IMR-90 (cell line): ENCODE measurements at regions not wholly inside any gene's neighbourhood (a gene's known extent, or its start where the extent isn't known, plus 50 kb on each side); places are given as distances from the start of the nearest gene placed in this dataset.

Experiments
- BHLHE40 ChIP-seq: fragments of 150-350 bp; IDR thresholded peaks from 2 replicates; pipeline ENCODE4 v1.6.1; 2016; ENCODE audit warnings: mild to moderate bottlenecking, low read depth, low read length
- RAD21 ChIP-seq: IDR thresholded peaks from 2 replicates; pipeline ENCODE4 v1.6.1; 2012; ENCODE audit warnings: low read length, improper control_type of control experiment
- RCOR1 ChIP-seq: IDR thresholded peaks from 2 replicates; pipeline ENCODE4 v1.6.1; 2012; ENCODE audit warnings: mild to moderate bottlenecking, low read length, improper control_type of control experiment; ENCODE audit not compliant: insufficient replicate concordance
- TF ChIP-seq, protein P1 (sequence below): fragments of 150-350 bp; IDR thresholded peaks from 2 replicates; pipeline ENCODE4 v1.6.1; 2017; ENCODE audit warnings: mild to moderate bottlenecking, antibody characterized with exemption, low read length, low read depth
- TF ChIP-seq, protein P2 (sequence below): conservative IDR thresholded peaks from 2 replicates; pipeline ENCODE4 v1.5.1; 2012; ENCODE audit warnings: mild to moderate bottlenecking, low read depth, low read length, improper control_type of control experiment

DNA sequence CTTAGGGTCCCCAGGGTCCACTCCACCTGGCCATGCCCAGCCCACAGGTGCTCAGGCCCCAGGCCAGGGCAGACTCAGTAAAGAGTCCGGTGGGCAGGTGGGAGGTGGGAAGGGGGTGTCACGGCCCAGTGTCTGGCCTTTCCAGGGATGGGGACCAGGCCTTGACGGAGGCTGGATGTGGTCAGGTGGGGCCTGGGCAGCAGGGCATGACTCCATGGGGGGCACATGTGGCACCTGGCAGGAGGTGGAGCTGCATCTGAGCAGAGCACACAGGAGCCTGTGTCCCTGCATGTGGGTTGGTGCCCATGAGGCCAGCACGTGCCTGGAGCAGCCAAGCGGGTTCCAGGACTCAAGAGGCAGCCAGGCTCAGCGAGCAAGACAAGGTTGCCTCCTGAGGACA is 132.9 kb downstream of the FAM53A start:
- TF ChIP-seq, protein P1, sequence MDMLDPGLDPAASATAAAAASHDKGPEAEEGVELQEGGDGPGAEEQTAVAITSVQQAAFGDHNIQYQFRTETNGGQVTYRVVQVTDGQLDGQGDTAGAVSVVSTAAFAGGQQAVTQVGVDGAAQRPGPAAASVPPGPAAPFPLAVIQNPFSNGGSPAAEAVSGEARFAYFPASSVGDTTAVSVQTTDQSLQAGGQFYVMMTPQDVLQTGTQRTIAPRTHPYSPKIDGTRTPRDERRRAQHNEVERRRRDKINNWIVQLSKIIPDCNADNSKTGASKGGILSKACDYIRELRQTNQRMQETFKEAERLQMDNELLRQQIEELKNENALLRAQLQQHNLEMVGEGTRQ: no peak
- TF ChIP-seq RAD21: no peak
- TF ChIP-seq BHLHE40: no peak
- TF ChIP-seq, protein P2, sequence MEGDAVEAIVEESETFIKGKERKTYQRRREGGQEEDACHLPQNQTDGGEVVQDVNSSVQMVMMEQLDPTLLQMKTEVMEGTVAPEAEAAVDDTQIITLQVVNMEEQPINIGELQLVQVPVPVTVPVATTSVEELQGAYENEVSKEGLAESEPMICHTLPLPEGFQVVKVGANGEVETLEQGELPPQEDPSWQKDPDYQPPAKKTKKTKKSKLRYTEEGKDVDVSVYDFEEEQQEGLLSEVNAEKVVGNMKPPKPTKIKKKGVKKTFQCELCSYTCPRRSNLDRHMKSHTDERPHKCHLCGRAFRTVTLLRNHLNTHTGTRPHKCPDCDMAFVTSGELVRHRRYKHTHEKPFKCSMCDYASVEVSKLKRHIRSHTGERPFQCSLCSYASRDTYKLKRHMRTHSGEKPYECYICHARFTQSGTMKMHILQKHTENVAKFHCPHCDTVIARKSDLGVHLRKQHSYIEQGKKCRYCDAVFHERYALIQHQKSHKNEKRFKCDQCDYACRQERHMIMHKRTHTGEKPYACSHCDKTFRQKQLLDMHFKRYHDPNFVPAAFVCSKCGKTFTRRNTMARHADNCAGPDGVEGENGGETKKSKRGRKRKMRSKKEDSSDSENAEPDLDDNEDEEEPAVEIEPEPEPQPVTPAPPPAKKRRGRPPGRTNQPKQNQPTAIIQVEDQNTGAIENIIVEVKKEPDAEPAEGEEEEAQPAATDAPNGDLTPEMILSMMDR: no peak
- TF ChIP-seq RCOR1: no peak
